Muscle of leg (tissue), 3 donors: ENCODE measurements at regions not wholly inside any gene's neighbourhood (a gene's known extent, or its start where the extent isn't known, plus 50 kb on each side); places are given as distances from the start of the nearest gene placed in this dataset.
A peak's percentile ranks its signal among the peaks of the same experiment; 100 is the strongest.
"Not testable (repeated sequence)": the region's sequence is repeated elsewhere in the genome, so short reads cannot be mapped to it uniquely, and the experiment has no call there.

Experiments used
- DNase-seq: peaks from one replicate; pipeline ENCODE4 v3.0.0; 2013
- H3K27ac ChIP-seq: one replicate; pipeline ENCODE4 v1.5.1; 2013; ENCODE audit warnings: mild to moderate bottlenecking, low read length, control low read depth
- H3K27me3 ChIP-seq: one replicate; pipeline ENCODE4 v1.6.1; 2013; ENCODE audit warnings: low read length; ENCODE audit not compliant: control insufficient read depth, insufficient read depth
- H3K36me3 ChIP-seq: one replicate; pipeline ENCODE4 v1.6.1; 2013; ENCODE audit warnings: low read length; ENCODE audit not compliant: control insufficient read depth, insufficient read depth
- H3K4me1 ChIP-seq: one replicate; pipeline ENCODE4 v1.6.1; 2013; ENCODE audit warnings: low read length; ENCODE audit not compliant: control insufficient read depth, insufficient read depth
- H3K4me3 ChIP-seq: one replicate; pipeline ENCODE4 v1.5.1; 2013; ENCODE audit warnings: low read length, control low read depth
- H3K9me3 ChIP-seq: replicated peaks from 2 replicates; pipeline ENCODE4 v1.6.1; 2013; ENCODE audit warnings: low read depth, low read length; ENCODE audit not compliant: control insufficient read depth
- WGBS: methylation state at CpG from one replicate; pipeline ENCODE4 v1.1.5; 2013; ENCODE audit warnings: missing lambda C conversion rate; ENCODE audit not compliant: insufficient coverage; 5-methylcytosine and 5-hydroxymethylcytosine counted together

DNA sequence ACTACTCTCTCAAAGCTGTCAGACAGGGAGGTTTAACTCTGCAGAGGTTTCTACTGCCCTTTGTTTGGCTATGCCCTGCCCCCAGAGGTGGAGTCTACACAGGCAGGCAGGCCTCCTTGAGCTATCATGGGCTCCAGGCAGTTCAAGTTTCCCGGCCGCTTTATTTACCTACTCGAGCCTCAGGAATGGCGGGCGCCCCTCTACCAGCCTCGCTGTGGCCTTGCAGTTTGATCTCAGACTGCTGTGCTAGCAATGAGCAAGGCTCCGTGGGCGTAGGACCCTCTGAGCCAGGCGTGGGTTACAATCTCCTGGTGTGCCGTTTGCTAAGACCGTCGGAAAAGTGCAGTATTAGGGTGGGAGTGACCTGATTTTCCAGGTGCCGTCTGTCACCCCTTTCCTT is 124.3 kb downstream of the PTCHD1 start:
- WGBS = 88% methylated on average over 13 of the region's 13 CpGs
- not testable (repeated sequence) for DNase-seq, H3K4me3 ChIP-seq, H3K36me3 ChIP-seq, H3K9me3 ChIP-seq, H3K27me3 ChIP-seq, H3K27ac ChIP-seq, H3K4me1 ChIP-seq

DNA sequence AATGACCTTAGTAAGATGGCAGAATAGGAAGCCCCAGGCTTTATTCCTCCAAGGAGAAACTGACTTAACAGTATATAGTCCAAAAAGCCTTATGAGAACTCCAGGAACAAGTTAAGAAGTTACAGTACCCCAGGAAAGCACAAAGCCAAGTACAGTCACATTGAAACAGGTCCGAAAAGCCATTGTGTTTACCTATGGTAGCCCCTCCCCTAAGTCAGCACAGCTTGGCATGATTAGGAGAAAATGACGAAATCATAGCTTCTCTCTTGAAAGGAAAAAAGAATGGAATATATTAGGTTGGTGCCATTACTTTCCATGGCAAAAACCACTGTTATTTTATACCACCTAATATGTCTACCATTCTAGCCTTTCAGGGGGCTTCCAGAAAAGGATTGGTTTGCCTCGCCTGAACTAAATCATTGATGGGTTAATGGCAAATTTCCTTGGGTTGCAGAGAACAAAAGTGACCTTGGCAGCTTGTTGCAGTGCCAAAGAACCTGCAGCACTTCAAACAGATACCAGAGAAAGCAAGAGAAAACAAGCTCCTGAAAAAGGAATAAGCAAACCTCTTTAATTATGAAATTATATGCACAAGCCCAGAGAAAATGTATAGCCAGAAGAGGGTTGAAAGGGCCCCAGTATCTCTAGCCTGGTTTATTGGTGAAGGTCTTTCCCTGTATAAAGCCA is 130.6 kb downstream of the PTCHD1 start:
- no peaks in the 10 kb centered on the region for H3K4me1 ChIP-seq
- no peak overlapping the region for H3K4me3 ChIP-seq
- H3K36me3 ChIP-seq = no peaks in the 10 kb centered on the region
- no peaks in the 10 kb centered on the region for H3K27me3 ChIP-seq
- DNase-seq = no peak
- WGBS = no CpG with 5 or more reads among the region's 3 CpGs
- no peak overlapping the region for H3K27ac ChIP-seq
- H3K9me3 ChIP-seq = peaks cover 21% of the 10 kb centered on the region

GRCh38 chrX:23465985-23466384 is 131.3 kb downstream of the PTCHD1 start:
- peaks cover 2% of the 10 kb centered on the region for H3K27me3 ChIP-seq
- H3K4me1 ChIP-seq = no peaks in the 10 kb centered on the region
- no peak overlapping the region for H3K27ac ChIP-seq
- WGBS = no CpG with 5 or more reads among the region's 2 CpGs
- no peak overlapping the region for H3K4me3 ChIP-seq
- no peaks in the 10 kb centered on the region for H3K36me3 ChIP-seq
- no peak for DNase-seq
- H3K9me3 ChIP-seq = peaks cover 21% of the 10 kb centered on the region

DNA sequence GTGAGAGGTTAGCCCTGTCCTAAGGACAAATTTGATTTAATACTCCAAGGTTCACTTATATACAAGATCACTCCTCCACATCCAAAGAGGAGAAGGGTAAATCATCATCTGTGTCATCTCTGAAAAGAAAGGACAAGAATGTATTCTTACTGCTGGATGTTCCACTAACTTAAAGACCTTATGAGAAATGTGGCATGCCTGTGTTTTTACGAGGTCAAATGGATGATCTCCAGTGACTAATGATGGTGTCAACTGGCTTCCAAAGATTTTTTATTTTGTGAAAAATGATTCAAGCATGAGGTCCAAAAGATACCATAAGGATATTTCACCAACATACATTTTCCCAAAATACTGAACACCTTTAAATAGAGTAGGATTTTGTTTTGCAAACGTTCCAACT is 143.4 kb downstream of the PTCHD1 start:
- Histone ChIP-seq H3K9me3 (peaks cover 2% of the 10 kb centered on the region), H3K36me3 (no peaks in the 10 kb centered on the region), H3K4me3 (no peak overlapping the region), H3K27ac (no peak overlapping the region), H3K27me3 (no peaks in the 10 kb centered on the region), H3K4me1 (no peaks in the 10 kb centered on the region)
- no CpG with 5 or more reads among the region's 2 CpGs for WGBS
- no peak for DNase-seq

DNA sequence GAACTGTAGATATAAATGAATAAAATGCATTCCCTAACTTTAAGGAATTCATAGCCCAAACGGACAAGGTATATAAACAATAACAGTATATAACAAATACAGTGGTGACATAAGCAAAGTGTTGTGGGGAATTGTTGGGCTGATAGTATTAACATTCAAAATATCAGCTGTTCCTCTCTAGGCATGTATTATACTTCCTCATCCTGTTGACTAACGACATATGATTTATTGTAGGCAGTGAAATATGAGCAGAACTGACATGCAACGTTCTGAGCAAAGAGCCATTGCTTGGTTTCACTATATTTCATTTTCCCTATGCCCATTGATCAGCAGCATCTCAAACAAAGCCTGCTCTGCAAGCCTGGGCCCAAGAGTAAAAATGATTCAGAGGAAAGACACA is 143.9 kb downstream of the PTCHD1 start:
- no peak overlapping the region for H3K4me3 ChIP-seq
- no peaks in the 10 kb centered on the region for H3K27me3 ChIP-seq
- no peaks in the 10 kb centered on the region for H3K4me1 ChIP-seq
- peaks cover 2% of the 10 kb centered on the region for H3K9me3 ChIP-seq
- DNase-seq = no peak
- H3K36me3 ChIP-seq = no peaks in the 10 kb centered on the region
- WGBS = no CpG with 5 or more reads among the region's 3 CpGs
- H3K27ac ChIP-seq = no peak overlapping the region

DNA sequence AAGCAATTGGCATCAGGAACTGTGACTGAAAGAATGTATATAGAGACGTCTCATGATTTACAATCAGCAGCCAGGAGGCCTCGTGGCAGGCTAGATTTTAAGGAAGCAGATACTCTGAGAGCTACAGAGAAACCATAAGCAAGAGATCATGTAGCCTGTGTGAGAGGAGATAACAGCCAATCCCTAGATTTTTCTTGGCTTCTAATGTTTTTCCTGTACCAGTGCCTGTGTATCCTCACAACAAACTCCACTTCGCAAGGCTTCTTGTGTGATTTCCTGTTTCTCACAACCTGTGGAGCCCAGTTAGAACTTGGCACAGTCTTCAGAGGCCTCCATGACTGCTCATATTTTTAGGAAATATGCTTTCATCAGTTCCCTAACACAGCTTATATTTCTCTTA is 147.9 kb downstream of the PTCHD1 start:
- Histone ChIP-seq H3K4me3 (no peak overlapping the region), H3K27ac (no peak overlapping the region), H3K4me1 (no peaks in the 10 kb centered on the region), H3K36me3 (no peaks in the 10 kb centered on the region), H3K27me3 (no peaks in the 10 kb centered on the region), H3K9me3 (no peaks in the 10 kb centered on the region)
- DNase-seq = no peak
- WGBS = 73% methylated on average over 2 of the region's 3 CpGs

- WGBS = 54% methylated on average over 2 of the region's 3 CpGs
- no peaks in the 10 kb centered on the region for H3K9me3 ChIP-seq
- no peaks in the 10 kb centered on the region for H3K36me3 ChIP-seq
- H3K27me3 ChIP-seq = no peaks in the 10 kb centered on the region
- no peak overlapping the region for H3K27ac ChIP-seq
- peak; percentile 22 for DNase-seq
- H3K4me1 ChIP-seq = no peaks in the 10 kb centered on the region
- no peak overlapping the region for H3K4me3 ChIP-seq
Observed at GRCh38 chrX:23483396-23483795, 148.7 kb downstream of the PTCHD1 start.

GRCh38 chrX:23493941-23494374 is 159.3 kb downstream of the PTCHD1 start:
- Histone ChIP-seq H3K27ac (no peak overlapping the region), H3K27me3 (peaks cover 2% of the 10 kb centered on the region), H3K4me1 (no peaks in the 10 kb centered on the region), H3K9me3 (no peaks in the 10 kb centered on the region), H3K36me3 (no peaks in the 10 kb centered on the region), H3K4me3 (no peak overlapping the region)
- no peak for DNase-seq
- WGBS = 48% methylated on average over 2 of the region's 3 CpGs

- Histone ChIP-seq H3K4me1 (no peaks in the 10 kb centered on the region), H3K27me3 (peaks cover 2% of the 10 kb centered on the region), H3K36me3 (no peaks in the 10 kb centered on the region), H3K4me3 (no peak overlapping the region), H3K9me3 (no peaks in the 10 kb centered on the region), H3K27ac (no peak overlapping the region)
- no peak for DNase-seq
- WGBS = 84% methylated on average over 5 of the region's 12 CpGs
Observed at GRCh38 chrX:23494741-23495140, 160.1 kb downstream of the PTCHD1 start.

DNA sequence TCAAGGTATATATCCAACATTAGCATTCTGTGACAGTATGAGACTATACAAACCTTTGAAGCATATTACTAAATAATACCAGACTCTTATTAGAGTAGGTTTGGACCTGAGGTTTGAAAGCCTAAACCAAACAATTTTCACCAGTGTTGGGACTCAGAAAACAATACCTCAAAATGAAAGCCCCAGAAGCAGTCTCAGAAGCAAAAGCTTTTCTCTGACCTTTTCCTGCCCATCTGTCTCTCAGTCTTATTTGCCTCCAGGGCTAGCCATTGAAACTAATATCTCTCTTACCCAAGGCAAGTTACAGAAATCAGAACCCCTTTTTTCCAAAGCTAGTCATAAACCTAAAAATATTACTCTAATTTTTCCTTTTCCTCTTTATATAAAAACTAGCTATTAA is 163.3 kb downstream of the PTCHD1 start:
- Histone ChIP-seq H3K9me3 (no peaks in the 10 kb centered on the region), H3K27me3 (no peaks in the 10 kb centered on the region), H3K4me3 (no peak overlapping the region), H3K36me3 (no peaks in the 10 kb centered on the region), H3K4me1 (no peaks in the 10 kb centered on the region), H3K27ac (no peak overlapping the region)
- no peak for DNase-seq

GRCh38 chrX:23501974-23502373 is 165.3 kb upstream of the PRDX4 start:
- H3K4me3 ChIP-seq = no peak overlapping the region
- H3K27ac ChIP-seq = no peak overlapping the region
- H3K27me3 ChIP-seq = peaks cover 10% of the 10 kb centered on the region
- peaks cover 8% of the 10 kb centered on the region for H3K4me1 ChIP-seq
- H3K9me3 ChIP-seq = no peaks in the 10 kb centered on the region
- no CpG with 5 or more reads among the region's 4 CpGs for WGBS
- no peak for DNase-seq
- H3K36me3 ChIP-seq = no peaks in the 10 kb centered on the region
